ENCODE measurements at regions not wholly inside any gene's neighbourhood (a gene's known extent, or its start where the extent isn't known, plus 50 kb on each side); places are given as distances from the start of the nearest gene placed in this dataset.

- TF ChIP-seq USF1 (IDR thresholded peaks at IDR 0.05) (no peak), RAD21 (IDR thresholded peaks at IDR 0.05; ENCODE audit: low read depth) (no peak)
Observed at GRCh38 chr22:46026899-46027210, 49.9 kb upstream of the WNT7B start.
